H1 (cell line): ENCODE measurements at regions not wholly inside any gene's neighbourhood (a gene's known extent, or its start where the extent isn't known, plus 50 kb on each side); places are given as distances from the start of the nearest gene placed in this dataset.
A peak's percentile ranks its signal among the peaks of the same experiment; 100 is the strongest.

ENCODE experiments used
- BRCA1 ChIP-seq: IDR thresholded peaks from 2 replicates; pipeline ENCODE4 v1.6.1; 2012; ENCODE audit warnings: low read depth, low read length, improper control_type of control experiment
- CHD7 ChIP-seq: fragments of 300-600 bp; sonication (generic); IDR thresholded peaks from 2 replicates; pipeline ENCODE4 v1.7.1; 2012; ENCODE audit warnings: low read length, moderate library complexity, mild to moderate bottlenecking, inconsistent platforms; ENCODE audit not compliant: insufficient replicate concordance
- CREB1 ChIP-seq: IDR thresholded peaks from 2 replicates; pipeline ENCODE4 v1.6.1; 2012; ENCODE audit warnings: inconsistent platforms
- E2F6 ChIP-seq: IDR thresholded peaks from 2 replicates; pipeline ENCODE4 v1.6.1; 2012; ENCODE audit warnings: inconsistent platforms
- EGR1 ChIP-seq: IDR thresholded peaks from 2 replicates; pipeline ENCODE4 v1.6.1; 2011; ENCODE audit warnings: low read depth, low read length, borderline replicate concordance
- KDM4A ChIP-seq: IDR thresholded peaks from one replicate; pipeline ENCODE4 v1.7.1; 2012; ENCODE audit warnings: low read depth, mild to moderate bottlenecking, moderate library complexity, low read length, inconsistent platforms; ENCODE audit not compliant: severe bottlenecking
- MAFK ChIP-seq: IDR thresholded peaks from 2 replicates; pipeline ENCODE4 v1.6.1; 2012; ENCODE audit warnings: low read depth, mild to moderate bottlenecking, improper control_type of control experiment, low read length
- MAX ChIP-seq: IDR thresholded peaks from 2 replicates; pipeline ENCODE4 v1.6.1; 2012; ENCODE audit warnings: inconsistent platforms
- POLR2A ChIP-seq, 2 experiments: IDR thresholded peaks; 1 replicate in 1 of 2; 2 replicates in 1 of 2; pipeline ENCODE4 v1.6.1; 2011; ENCODE audit warnings: low read depth in 2 of 2, low read length in 2 of 2, mild to moderate bottlenecking in 2 of 2; ENCODE audit errors: control extremely low read depth in 1 of 2
- POU5F1 ChIP-seq: IDR thresholded peaks from 2 replicates; pipeline ENCODE4 v1.6.1; 2011; ENCODE audit warnings: low read depth, mild to moderate bottlenecking, low read length, moderate library complexity
- SP2 ChIP-seq: IDR thresholded peaks from 2 replicates; pipeline ENCODE4 v1.6.1; 2012; ENCODE audit warnings: mild to moderate bottlenecking, low read length, inconsistent platforms
- TAF7 ChIP-seq: optimal IDR thresholded peaks from 2 replicates; pipeline ENCODE3; 2011; ENCODE audit warnings: low read depth, mild to moderate bottlenecking, inconsistent platforms, low read length, moderate library complexity, borderline replicate concordance
- YY1 ChIP-seq: IDR thresholded peaks from 2 replicates; pipeline ENCODE4 v1.6.1; 2011; ENCODE audit warnings: low read depth, mild to moderate bottlenecking, low read length

GRCh38 chr11:93073026-93073425, 103.6 kb downstream of the MTNR1B start (continued):
- no peak for TF ChIP-seq CHD7
- TF ChIP-seq BRCA1: no peak
- no peak for TF ChIP-seq E2F6
- peak; percentile 24 for TF ChIP-seq KDM4A
- TF ChIP-seq TAF7: no peak
- TF ChIP-seq MAFK: no peak
- TF ChIP-seq MAX: no peak
- TF ChIP-seq POLR2A (IDR thresholded peaks at IDR 0.05; ENCODE audit: control extremely low read depth in 1 of 2, low read depth in 2 of 2, low read length in 2 of 2): no peak
- TF ChIP-seq CREB1: no peak
- TF ChIP-seq POU5F1: no peak
- TF ChIP-seq EGR1: no peak
- TF ChIP-seq SP2: no peak
- no peak for TF ChIP-seq YY1
